ENCODE measurements at regions not wholly inside any gene's neighbourhood (a gene's known extent, or its start where the extent isn't known, plus 50 kb on each side); places are given as distances from the start of the nearest gene placed in this dataset.
A peak's percentile ranks its signal among the peaks of the same experiment; 100 is the strongest.
"Not testable (repeated sequence)": the region's sequence is repeated elsewhere in the genome, so short reads cannot be mapped to it uniquely, and the experiment has no call there.

DNA sequence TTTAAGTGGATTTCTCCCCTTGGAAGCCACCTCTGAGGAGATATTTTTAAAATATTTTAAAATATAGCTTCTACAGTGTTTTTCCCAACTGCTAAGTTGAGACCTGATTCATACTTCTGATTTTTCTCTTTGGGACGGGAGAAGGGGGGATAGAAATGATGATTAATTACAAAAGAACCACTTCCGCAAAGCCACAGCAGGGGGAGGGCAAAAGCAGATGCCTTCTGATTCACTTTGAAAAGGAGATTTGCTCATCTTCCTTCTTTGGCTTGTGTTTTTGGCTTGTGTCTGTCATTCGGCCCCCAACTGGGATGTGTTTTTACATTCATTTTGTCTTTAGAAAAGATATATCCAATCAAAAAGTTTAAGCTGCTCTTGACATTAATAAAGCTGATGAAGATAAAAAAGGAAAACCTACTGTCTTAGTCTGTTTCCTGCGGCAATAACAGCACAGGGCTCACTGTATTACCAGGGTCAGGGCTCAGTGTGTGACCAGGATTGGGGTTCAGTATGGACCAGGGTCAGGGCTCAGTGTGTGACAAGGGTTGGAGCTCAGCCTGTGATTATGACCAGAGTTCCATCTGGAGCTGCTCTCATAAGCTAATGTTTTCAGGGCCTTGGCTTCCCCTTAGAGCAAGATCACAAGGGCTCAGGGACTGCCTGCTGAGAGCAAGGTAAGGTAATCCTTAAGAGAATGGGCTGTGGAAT lies 223.2 kb downstream of the MTHFS start:
- peak; percentile 31 for DNase-seq

DNA sequence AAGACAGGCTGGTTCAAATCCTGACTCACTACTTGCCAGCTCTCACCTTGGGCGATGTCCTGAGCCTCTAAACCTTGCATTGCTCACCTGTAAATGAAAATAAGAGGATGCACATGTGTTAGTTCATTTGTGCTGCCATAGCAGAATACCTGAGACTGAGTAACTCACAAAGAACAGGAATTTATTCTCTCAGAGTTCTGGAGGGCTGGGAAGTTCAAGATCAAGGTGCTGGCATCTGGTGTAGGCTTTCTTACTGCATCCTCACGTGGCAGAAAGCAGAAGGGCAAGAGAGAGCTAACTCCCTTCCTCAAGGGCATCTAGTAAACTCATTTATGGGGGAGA lies 222.7 kb downstream of the MTHFS start:
- DNase-seq, result no peak

GRCh38 chr15:79675982-79676381 lies 220.8 kb downstream of the MTHFS start:
- no peak for DNase-seq

GRCh38 chr15:79676621-79677020 lies 220.2 kb downstream of the MTHFS start:
- no peak for DNase-seq

DNA sequence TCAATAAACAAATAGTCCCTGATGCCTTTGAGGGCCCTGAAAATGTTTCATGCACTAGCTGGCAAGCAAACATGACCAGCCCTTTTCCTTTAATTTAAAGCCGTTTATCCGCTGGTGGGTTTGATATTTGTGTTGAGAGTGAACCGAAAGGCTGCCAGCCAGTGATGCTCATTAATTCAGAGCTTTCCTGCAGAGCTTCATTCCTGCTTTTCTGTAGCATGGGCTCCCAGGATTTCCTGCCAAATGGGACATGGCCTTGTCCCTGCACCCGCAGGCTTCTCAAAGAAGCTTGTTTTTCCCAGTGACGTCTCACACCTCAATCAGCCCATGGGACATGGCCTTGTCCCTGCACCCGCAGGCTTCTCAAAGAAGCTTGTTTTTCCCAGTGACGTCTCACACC lies 219.6 kb downstream of the MTHFS start:
- DNase-seq, result no peak

- no peak for DNase-seq
These were observed 218.6 kb downstream of the MTHFS start for GRCh38 chr15:79678032-79678701.

DNA sequence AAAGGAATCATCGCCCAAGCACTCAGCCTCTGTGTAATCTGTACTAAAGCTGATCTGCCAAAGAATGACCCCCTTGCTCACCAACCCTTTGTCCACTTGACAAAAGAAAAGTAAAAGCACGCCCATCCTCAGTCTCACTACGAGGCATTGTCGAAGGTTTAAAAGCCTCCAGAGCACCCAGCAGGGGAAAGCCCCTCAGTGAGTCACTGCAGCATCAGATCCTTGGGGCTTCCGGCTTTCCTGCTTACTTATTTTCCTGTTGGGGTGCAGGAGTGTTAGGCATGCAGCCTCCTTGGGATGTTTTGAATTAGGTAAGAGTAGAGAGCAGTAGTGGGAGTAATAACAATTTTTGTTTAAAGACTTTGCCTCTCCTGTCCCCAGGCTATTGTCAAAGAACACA lies 216.1 kb downstream of the MTHFS start:
- peak; percentile 72 for DNase-seq

- DNase-seq, result peak; percentile 39
These were observed 214.5 kb downstream of the MTHFS start for GRCh38 chr15:79682285-79682684.

GRCh38 chr15:79682851-79683288 lies 213.9 kb downstream of the MTHFS start:
- peak; percentile 16 for DNase-seq

DNA sequence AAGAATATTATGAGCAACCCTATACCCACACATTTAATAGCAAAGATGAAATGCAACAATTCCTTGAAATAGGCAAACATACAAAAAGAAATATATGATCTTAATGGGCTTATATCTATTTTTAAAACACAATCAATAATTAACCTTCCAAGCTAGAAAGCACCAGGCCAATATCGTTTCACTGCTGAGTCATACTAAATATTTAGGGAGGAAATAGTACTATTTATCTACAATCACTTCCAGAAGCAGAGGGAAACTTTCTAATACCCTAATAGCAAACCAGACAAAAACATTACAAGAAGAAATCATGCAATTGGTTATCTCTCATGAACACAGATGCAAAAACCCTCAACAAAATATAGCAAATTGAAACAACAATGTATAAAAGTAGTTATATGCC lies 207.8 kb downstream of the MTHFS start:
- DNase-seq, result no peak

GRCh38 chr15:79700951-79701480 lies 195.8 kb downstream of the MTHFS start:
- no peak for DNase-seq

DNA sequence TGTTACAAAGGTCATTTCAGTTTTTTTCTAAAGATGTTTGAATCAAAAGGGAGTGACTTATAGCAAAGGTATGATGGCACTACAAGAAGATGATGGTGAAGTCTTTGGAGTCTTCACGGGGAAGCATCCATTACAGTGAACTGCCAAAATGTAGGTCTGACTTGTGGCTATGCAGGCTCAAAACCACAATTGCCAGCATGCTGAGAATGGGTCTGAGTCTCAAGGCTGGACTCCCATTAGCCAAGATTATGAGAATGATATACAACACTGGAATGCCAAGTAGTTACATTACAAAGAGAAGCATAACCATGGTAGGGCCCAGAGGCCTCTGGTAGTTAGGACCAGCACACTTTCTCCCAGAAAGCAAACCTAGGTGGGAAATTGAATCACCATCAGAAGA lies 194.2 kb downstream of the MTHFS start:
- DNase-seq, result no peak

- no peak for DNase-seq
These were observed 175.6 kb downstream of the MTHFS start for GRCh38 chr15:79721256-79721655.

DNA sequence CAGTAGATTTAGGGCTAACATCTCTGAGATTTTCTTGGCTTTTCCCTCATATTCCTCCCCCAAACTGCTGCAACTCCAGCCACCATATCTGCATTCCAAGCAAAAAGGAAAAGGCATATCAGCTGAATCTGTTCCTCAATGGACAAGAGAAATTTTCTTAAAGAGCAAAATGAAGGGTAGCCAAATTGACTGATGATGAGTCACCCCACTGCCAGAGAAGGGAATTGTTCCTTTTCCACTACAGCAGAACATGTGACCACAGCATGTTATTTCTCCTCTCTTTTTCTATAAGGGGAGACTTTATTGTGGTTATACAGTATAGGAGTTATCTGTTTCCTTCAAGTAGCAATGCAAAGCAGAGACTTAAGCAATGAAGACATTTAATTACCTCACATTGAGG lies 172.5 kb downstream of the MTHFS start:
- DNase-seq, result peak; percentile 19

- DNase-seq, result no peak
These were observed 172.0 kb downstream of the MTHFS start for GRCh38 chr15:79724804-79725203.

- no peak for DNase-seq
These were observed 167.9 kb downstream of the MTHFS start for GRCh38 chr15:79728867-79729266.

DNA sequence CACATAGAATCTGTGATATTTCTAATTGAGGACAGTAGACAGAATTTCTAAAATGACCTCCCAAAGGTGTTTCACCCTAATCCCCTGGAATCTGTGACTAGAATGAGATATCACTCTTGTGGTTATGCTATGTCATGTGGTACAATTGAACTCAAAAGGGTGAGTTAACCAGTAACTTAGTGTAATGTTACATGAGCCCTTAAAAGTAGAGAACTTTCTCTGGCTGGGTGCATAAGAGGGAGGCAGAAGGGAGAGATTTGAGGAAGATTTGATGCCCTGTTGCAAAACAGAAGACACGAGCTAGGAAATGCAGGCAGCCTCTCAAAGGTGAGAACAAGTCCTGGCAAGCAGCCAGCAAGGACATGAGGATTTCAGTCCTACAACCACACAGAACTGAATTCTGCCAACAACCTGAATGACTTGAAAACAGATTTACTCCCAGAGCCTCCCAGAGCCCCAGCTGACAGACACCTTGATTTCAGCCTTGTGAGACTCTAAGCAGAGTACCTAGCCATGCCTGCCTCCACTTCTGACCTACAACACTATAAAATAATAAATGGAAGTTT lies 160.3 kb downstream of the MTHFS start:
- no peak for DNase-seq

DNA sequence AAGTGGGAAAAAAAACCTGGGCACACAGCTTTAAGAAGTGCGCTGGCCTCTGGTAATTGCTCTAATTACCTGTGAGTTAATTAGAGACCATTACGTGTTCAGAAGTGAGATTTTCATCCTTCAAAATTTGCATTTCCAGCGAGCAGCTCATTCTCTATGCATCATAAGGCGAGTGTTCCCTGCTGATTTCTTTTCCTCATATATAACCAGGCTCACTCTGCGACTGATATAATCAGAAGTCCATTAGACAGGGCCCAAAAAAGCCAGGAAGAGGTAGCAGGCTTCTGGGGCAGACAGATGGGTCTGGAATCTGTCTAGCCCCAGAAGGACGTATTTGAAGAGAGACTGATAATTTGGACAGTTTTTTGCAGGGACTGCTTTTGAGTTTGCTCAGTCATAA lies 158.7 kb downstream of the MTHFS start:
- no peak for DNase-seq

DNA sequence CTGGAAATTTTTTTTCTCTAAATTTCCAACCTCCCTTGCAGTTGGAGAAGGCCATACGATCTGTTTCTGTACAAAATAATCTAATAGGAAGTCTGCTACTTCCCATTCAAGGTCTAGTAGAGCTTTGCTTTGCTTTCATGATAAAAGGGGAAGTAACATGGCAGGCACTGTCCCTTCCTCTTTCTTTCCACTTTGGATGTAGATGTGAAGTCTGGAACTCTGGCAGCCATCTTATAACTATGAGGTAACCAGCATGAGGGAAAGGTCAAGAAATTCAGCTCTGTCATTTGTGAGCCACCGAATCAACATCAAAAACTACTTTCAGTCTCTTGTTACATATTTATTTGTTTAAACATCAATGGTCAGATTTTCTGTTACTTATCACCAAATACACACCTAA lies 156.3 kb downstream of the MTHFS start:
- DNase-seq, result no peak

- DNase-seq, result no peak
These were observed 153.8 kb downstream of the MTHFS start for GRCh38 chr15:79743032-79743431.

DNA sequence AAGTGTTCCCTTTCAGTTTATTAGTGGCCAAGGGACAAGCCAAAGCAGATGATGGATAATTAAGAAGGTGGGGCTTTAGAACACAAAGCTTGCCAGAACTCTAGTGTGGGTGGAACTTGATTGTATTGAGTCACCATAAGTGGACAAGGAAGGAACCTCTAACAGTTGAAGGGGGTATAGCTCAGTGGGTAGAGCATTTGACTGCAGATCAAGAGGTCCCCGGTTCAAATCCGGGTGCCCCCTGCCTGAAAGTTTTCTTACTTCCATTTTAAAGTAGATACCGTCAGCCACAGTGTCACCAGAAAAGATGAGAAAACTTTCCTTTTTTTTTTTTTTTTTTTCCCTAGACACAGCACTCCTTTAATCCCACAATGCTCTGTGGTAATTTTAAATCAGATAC lies 152.3 kb downstream of the MTHFS start:
- DNase-seq, result not testable (repeated sequence)

DNA sequence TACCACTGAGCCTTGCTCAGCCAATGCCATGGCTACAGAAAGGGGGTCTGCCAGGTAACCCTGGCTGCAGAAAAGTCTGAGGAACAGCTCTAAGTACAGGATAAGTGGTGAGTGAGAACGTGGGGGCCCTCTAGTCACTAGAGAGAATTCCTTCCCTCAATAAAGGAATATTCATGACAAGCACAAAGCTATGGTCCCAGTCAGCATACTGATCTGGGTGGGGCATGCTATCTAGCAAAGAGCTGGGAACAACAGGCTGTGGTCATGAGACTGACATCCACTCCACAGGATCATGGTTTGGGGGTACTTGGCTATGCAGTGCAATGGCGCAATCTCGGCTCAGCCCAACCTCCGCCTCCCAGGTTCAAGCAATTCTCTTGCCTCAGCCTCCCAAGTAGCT lies 140.4 kb downstream of the MTHFS start:
- no peak for DNase-seq

- DNase-seq, result no peak
These were observed 131.7 kb downstream of the MTHFS start for GRCh38 chr15:79765081-79765480.

- DNase-seq, result no peak
These were observed 127.7 kb downstream of the MTHFS start for GRCh38 chr15:79769069-79769481.
